HepG2 (cell line): ENCODE measurements at regions not wholly inside any gene's neighbourhood (a gene's known extent, or its start where the extent isn't known, plus 50 kb on each side); places are given as distances from the start of the nearest gene placed in this dataset.

Experiments used
- ATAC-seq: fragments of 200-7000 bp; cut with Tn5 transposase; 3 replicates; pipeline ENCODE4 v1.9.1; 2020; ENCODE audit warnings: mild to moderate bottlenecking, moderate library complexity
- BruUV-seq: library from RNA; stranded (reverse); fragments of 400-500 nt; replicated peaks from 2 replicates; lab custom pipeline; 2021; lab: Mats Ljungman, UMichigan
- CTCF ChIA-PET: fragments of 300-600 bp; formaldehyde crosslinking; extraction: SDS; loops from one replicate; lab custom pipeline; 2021; ENCODE audit warnings: low total read pairs, inconsistent platforms, low intra/inter-chr PET ratio; lab: Yijun Ruan, JAX
- POLR2A ChIA-PET: fragments of 350-600 bp; sonication (Branson Sonifier 250); formaldehyde crosslinking; loops from one replicate; lab custom pipeline; 2020; ENCODE audit warnings: antibody characterized with exemption, inconsistent platforms; lab: Yijun Ruan, JAX
- DNase-seq: peaks from one replicate; pipeline ENCODE4 v3.0.0-alpha.2; 2015; ENCODE audit warnings: low spot score
- FAIRE-seq: peaks from 3 replicates; lab custom pipeline; 2011; peaks lifted over from hg19 to GRCh38; lab: Jason Lieb, UNC
- H2AFZ ChIP-seq: one replicate; pipeline ENCODE4 v1.6.1; 2011; ENCODE audit warnings: low read length, inconsistent platforms
- H3K27ac ChIP-seq: fragments of 300-600 bp; 3 replicates; pipeline ENCODE4 v1.8.0; 2011; ENCODE audit warnings: mixed run types, mild to moderate bottlenecking, mixed read lengths, low read length, inconsistent platforms; ENCODE audit not compliant: insufficient read depth; ENCODE audit errors: extremely low read length
- H3K27me3 ChIP-seq, 2 experiments: fragments of 200-600 bp in 1 of 2; 2 replicates in 1 of 2; 3 replicates in 1 of 2; pipeline versions ENCODE4 v1.6.0 to v1.8.0; 2011; ENCODE audit warnings: low read length in 2 of 2, mild to moderate bottlenecking in 2 of 2, moderate library complexity in 2 of 2, inconsistent platforms in 1 of 2; ENCODE audit not compliant: insufficient read depth in 2 of 2, control insufficient read depth in 1 of 2
- H3K36me3 ChIP-seq, 2 experiments: fragments of 200-600 bp in 1 of 2; replicated peaks in 1 of 2; 2 replicates in 1 of 2; 3 replicates in 1 of 2; pipeline versions ENCODE4 v1.5.1 to v1.8.0; 2011; ENCODE audit warnings: low read length in 2 of 2, inconsistent platforms in 1 of 2; ENCODE audit not compliant: insufficient read depth in 2 of 2, control insufficient read depth in 1 of 2
- H3K4me1 ChIP-seq: 2 replicates; pipeline ENCODE4 v1.5.1; 2012; ENCODE audit warnings: low read length, inconsistent platforms; ENCODE audit not compliant: insufficient read depth
- H3K4me2 ChIP-seq: 2 replicates; pipeline ENCODE4 v1.6.0; 2011; ENCODE audit warnings: low read depth, low read length, inconsistent platforms
- H3K4me3 ChIP-seq, 3 experiments: fragments of 200-600 bp in 1 of 3; sonication (generic), shearing (Covaris generic) in 1 of 3; replicated peaks in 1 of 3; 2 replicates each; pipeline ENCODE4 v1.5.1; 2011 to 2016; ENCODE audit warnings: low read length in 3 of 3, inconsistent platforms in 2 of 3, low read depth in 2 of 3, mild to moderate bottlenecking in 2 of 3, control low read depth in 1 of 3, mixed read lengths in 1 of 3; ENCODE audit not compliant: insufficient read depth in 1 of 3
- H3K79me2 ChIP-seq: one replicate; pipeline ENCODE4 v1.6.1; 2011; ENCODE audit warnings: low read length, inconsistent platforms; ENCODE audit not compliant: insufficient read depth
- H3K9ac ChIP-seq: 2 replicates; pipeline ENCODE4 v1.6.0; 2011; ENCODE audit warnings: mild to moderate bottlenecking, low read depth, low read length, inconsistent platforms; ENCODE audit not compliant: insufficient read depth
- H3K9me3 ChIP-seq: 2 replicates; pipeline ENCODE4 v1.5.1; 2012; ENCODE audit warnings: mild to moderate bottlenecking, low read length
- H4K20me1 ChIP-seq: 2 replicates; pipeline ENCODE4 v1.6.0; 2011; ENCODE audit warnings: inconsistent platforms, mild to moderate bottlenecking, low read length, moderate library complexity; ENCODE audit not compliant: insufficient read depth
- ARNT ChIP-seq: fragments of 450-650 bp; IDR thresholded peaks from 2 replicates; pipeline ENCODE4 v1.6.1; 2017
- BRD4 ChIP-seq: sonication (generic); formaldehyde crosslinking; IDR thresholded peaks from 2 replicates; pipeline ENCODE4 v1.4.0; 2020; ENCODE audit warnings: missing genetic modification reagents
- DMAP1 ChIP-seq: IDR thresholded peaks from 2 replicates; pipeline ENCODE4 v1.6.1; 2016
- NR2F1 ChIP-seq, 2 experiments: fragments of 450-650 bp in 1 of 2; formaldehyde crosslinking in 1 of 2; IDR thresholded peaks; 2 replicates each; pipeline versions ENCODE4 v1.5.0 to v1.6.1; 2016 to 2020; ENCODE audit warnings: mild to moderate bottlenecking in 1 of 2, missing compliant biosample characterization in 1 of 2, missing genetic modification reagents in 1 of 2, moderate library complexity in 1 of 2
- NRL ChIP-seq: sonication (generic); formaldehyde crosslinking; IDR thresholded peaks from 2 replicates; pipeline ENCODE4 v1.5.0; 2020; ENCODE audit warnings: missing genetic modification reagents, mild to moderate bottlenecking, moderate library complexity, borderline replicate concordance
- TGIF2 ChIP-seq: IDR thresholded peaks from 2 replicates; pipeline ENCODE4 v1.6.1; 2016; ENCODE audit warnings: control low read depth, missing compliant biosample characterization
- ZMAT3 ChIP-seq: sonication (generic); formaldehyde crosslinking; conservative IDR thresholded peaks from 2 replicates; pipeline ENCODE4 v1.7.0; 2021; ENCODE audit warnings: missing genetic modification reagents
- ZNF10 ChIP-seq: sonication (generic); formaldehyde crosslinking; IDR thresholded peaks from 2 replicates; pipeline ENCODE4 v1.4.0; 2020; ENCODE audit warnings: mild to moderate bottlenecking, low read depth, missing genetic modification reagents, borderline replicate concordance
- ZNF121 ChIP-seq: sonication (generic); formaldehyde crosslinking; IDR thresholded peaks from 2 replicates; pipeline ENCODE4 v1.5.0; 2020; ENCODE audit warnings: mild to moderate bottlenecking, missing genetic modification reagents
- ZNF124 ChIP-seq: sonication (generic); formaldehyde crosslinking; IDR thresholded peaks from 2 replicates; pipeline ENCODE4 v1.4.0; 2020; ENCODE audit warnings: missing genetic modification reagents
- ZNF180 ChIP-seq: sonication (generic); formaldehyde crosslinking; IDR thresholded peaks from 2 replicates; pipeline ENCODE4 v1.4.0; 2020; ENCODE audit warnings: low read depth, missing genetic modification reagents, borderline replicate concordance
- ZNF253 ChIP-seq: sonication (generic); formaldehyde crosslinking; IDR thresholded peaks from 2 replicates; pipeline ENCODE4 v1.8.0; 2022; ENCODE audit warnings: mild to moderate bottlenecking, missing genetic modification reagents, borderline replicate concordance
- ZNF572 ChIP-seq: sonication (generic); formaldehyde crosslinking; IDR thresholded peaks from 2 replicates; pipeline ENCODE4 v1.5.1; 2020; ENCODE audit warnings: mild to moderate bottlenecking, missing genetic modification reagents
- ZNF619 ChIP-seq: sonication (generic); formaldehyde crosslinking; IDR thresholded peaks from 2 replicates; pipeline ENCODE4 v1.4.0; 2020; ENCODE audit warnings: mild to moderate bottlenecking, missing genetic modification reagents
- ZNF740 ChIP-seq: sonication (generic); formaldehyde crosslinking; IDR thresholded peaks from 2 replicates; pipeline ENCODE4 v1.4.0; 2020; ENCODE audit warnings: missing genetic modification reagents
- WGBS: methylation state at CpG from one replicate; pipeline ENCODE4 v1.1.6; 2017; ENCODE audit warnings: low lambda C conversion rate; 5-methylcytosine and 5-hydroxymethylcytosine counted together
- in situ Hi-C: cut with HindIII; loops from 2 replicates; pipeline ENCODE4 v1.10.0; 2017; ENCODE audit warnings: low pct_unique_long_range_greater_than_20kb; ENCODE audit not compliant: extremely low pct_ligation_motif_present
- intact Hi-C: fragments of 100-400 bp; cut with micrococcal nuclease; formaldehyde crosslinking; loops from one replicate; pipeline ENCODE4 v1.10.0; 2022; ENCODE audit not compliant: unreplicated experiment
- TF ChIP-seq, protein P1 (sequence below): sonication (generic); formaldehyde crosslinking; IDR thresholded peaks from 2 replicates; pipeline ENCODE4 v1.9.0; 2022; ENCODE audit warnings: missing genetic modification reagents, mild to moderate bottlenecking, borderline replicate concordance

GRCh38 chr2:16952805-16953204 lies 287.2 kb upstream of the CYRIA start:
- Histone ChIP-seq H3K9me3 (no peaks in the 10 kb centered on the region), H3K4me1 (no peaks in the 10 kb centered on the region), H4K20me1 (no peaks in the 10 kb centered on the region), H3K9ac (no peak overlapping the region), H3K36me3 (no peaks in the 10 kb centered on the region), H3K27ac (no peak overlapping the region), H3K27me3 (no peaks in the 10 kb centered on the region), H3K4me2 (no peak overlapping the region), H3K79me2 (no peaks in the 10 kb centered on the region), H3K4me3 (no peak overlapping the region), H2AFZ (no peak overlapping the region)
- in situ Hi-C loops = no loop called here
- FAIRE-seq = no peak
- 5% methylated on average over 1 of the region's 1 CpG for WGBS
- no peak for TF ChIP-seq ARNT
- no peak for ATAC-seq
- ChIA-PET CTCF (no interaction called here), POLR2A (no interaction called here)
- no peak for DNase-seq
- intact Hi-C loops = no loop called here
- BruUV-seq = no TSS peak

DNA sequence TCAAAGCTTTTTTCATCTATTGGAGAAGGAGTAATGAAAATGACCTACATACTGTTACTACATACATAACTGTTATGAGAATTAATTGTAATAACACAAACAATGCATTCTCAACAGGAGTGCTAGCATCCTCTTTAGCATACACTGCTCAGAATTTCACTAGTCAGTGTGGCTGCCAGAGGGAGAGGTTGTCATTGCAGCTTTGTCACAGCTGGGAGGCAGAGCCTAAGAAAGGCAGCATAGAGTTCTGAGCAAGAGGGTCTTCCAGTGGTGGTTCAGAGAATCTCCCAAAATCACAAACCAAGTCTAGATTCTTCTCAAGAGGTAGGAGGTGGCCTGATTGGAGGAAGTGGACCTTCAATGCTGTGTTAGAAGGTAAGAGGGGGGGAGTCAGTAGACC lies 286.7 kb upstream of the CYRIA start:
- no peak for ATAC-seq

More for the DNA sequence above, 286.7 kb upstream of the CYRIA start:
- DNase-seq = no peak
- Histone ChIP-seq H2AFZ (no peak overlapping the region), H3K27ac (no peak overlapping the region), H3K27me3 (no peaks in the 10 kb centered on the region), H3K9ac (no peak overlapping the region), H3K4me1 (no peaks in the 10 kb centered on the region), H4K20me1 (no peaks in the 10 kb centered on the region), H3K4me3 (no peak overlapping the region), H3K9me3 (no peaks in the 10 kb centered on the region), H3K36me3 (no peaks in the 10 kb centered on the region)
- BruUV-seq = no TSS peak
- intact Hi-C loops = no loop called here
- ChIA-PET POLR2A (no interaction called here), CTCF (no interaction called here)
- TF ChIP-seq DMAP1 (CRISPR knock-in tag) = no peak
- no peak for TF ChIP-seq ZNF740 (CRISPR knock-in tag)
- TF ChIP-seq ZNF124 = no peak
- no peak for TF ChIP-seq ZMAT3 (CRISPR knock-in tag)
- no peak for TF ChIP-seq BRD4 (CRISPR knock-in tag)
- TF ChIP-seq, protein P1, sequence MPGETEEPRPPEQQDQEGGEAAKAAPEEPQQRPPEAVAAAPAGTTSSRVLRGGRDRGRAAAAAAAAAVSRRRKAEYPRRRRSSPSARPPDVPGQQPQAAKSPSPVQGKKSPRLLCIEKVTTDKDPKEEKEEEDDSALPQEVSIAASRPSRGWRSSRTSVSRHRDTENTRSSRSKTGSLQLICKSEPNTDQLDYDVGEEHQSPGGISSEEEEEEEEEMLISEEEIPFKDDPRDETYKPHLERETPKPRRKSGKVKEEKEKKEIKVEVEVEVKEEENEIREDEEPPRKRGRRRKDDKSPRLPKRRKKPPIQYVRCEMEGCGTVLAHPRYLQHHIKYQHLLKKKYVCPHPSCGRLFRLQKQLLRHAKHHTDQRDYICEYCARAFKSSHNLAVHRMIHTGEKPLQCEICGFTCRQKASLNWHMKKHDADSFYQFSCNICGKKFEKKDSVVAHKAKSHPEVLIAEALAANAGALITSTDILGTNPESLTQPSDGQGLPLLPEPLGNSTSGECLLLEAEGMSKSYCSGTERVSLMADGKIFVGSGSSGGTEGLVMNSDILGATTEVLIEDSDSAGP = no peak
- no peak for TF ChIP-seq ZNF619 (CRISPR knock-in tag)
- TF ChIP-seq NRL (CRISPR knock-in tag) = no peak
- no peak for TF ChIP-seq ZNF572
- no peak for TF ChIP-seq ZNF180 (CRISPR knock-in tag)
- no peak for TF ChIP-seq ZNF10 (CRISPR knock-in tag)
- TF ChIP-seq ZNF121 (CRISPR knock-in tag) = no peak
- no peak for TF ChIP-seq TGIF2 (CRISPR knock-in tag)
- TF ChIP-seq ZNF253 = no peak
- TF ChIP-seq NR2F1 (CRISPR knock-in tag; IDR thresholded peaks at IDR 0.05) = no peak
- TF ChIP-seq, all 625 proteins: peak for 0
- no peak for FAIRE-seq
- in situ Hi-C loops = no loop called here
- Histone ChIP-seq H3K79me2 (no peaks in the 10 kb centered on the region), H3K4me2 (no peak overlapping the region)
